GM13977 (cell line): ENCODE measurements at regions not wholly inside any gene's neighbourhood (a gene's known extent, or its start where the extent isn't known, plus 50 kb on each side); places are given as distances from the start of the nearest gene placed in this dataset.
"Not testable (repeated sequence)": the region's sequence is repeated elsewhere in the genome, so short reads cannot be mapped to it uniquely, and the experiment has no call there.

ENCODE experiments used
- DNase-seq: peaks from one replicate; pipeline ENCODE4 v3.0.0; 2012; ENCODE audit warnings: low spot score
- in situ Hi-C: fragments of 300-500 bp; cut with MboI; formaldehyde crosslinking; loops from one replicate; pipeline ENCODE4 v1.12.0; 2022; ENCODE audit warnings: low sequenced_read_pairs, low pct_unique_long_range_greater_than_20kb, mixed read lengths, inconsistent platforms; ENCODE audit not compliant: unreplicated experiment
- TF ChIP-seq, protein P1 (sequence below): IDR thresholded peaks from 2 replicates; pipeline ENCODE4 v1.5.1; 2012; ENCODE audit warnings: mild to moderate bottlenecking, control low read depth; ENCODE audit not compliant: insufficient read depth; ENCODE audit errors: extremely low read depth, missing control alignments

DNA sequence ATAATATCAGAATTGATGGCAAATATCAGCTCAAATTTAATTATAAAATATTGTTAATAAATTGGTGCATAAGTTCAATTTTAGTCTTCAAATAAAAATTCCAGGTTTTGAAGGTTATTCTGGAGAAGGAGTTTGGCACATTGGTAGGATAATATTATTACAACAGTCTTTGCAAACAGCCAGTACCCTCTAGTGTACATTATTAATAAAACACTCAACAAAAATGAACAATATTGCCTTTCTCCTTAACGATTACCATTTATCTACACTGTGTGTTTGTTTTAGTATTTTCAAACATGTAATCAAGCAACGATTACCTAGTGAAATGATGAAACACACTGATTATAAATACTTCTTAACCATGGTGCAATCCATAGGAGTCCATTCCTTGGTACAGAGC is 334.0 kb upstream of the FSIP2 start:
- in situ Hi-C loops: no loop called here
- no peak for DNase-seq

DNA sequence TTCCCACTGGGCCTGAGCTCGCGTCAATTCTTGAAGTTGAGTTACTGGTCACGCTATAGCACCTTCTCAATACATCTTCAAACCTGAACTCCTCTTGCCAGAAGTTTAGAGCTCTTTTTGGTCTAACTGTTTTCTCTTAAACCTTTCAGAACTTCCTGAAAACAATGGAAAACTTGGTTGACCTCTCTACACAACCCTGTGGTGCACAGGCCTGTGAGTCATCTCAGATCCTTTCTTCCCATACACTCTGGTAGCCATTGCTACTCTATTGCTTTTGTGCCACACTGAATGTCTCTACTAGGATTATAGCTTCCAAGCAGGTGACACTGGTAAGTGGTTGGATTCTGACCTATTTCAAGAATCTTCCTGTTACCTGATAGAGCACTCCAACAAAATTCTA is 321.5 kb upstream of the FSIP2 start:
- in situ Hi-C loops: no loop called here
- TF ChIP-seq, protein P1, sequence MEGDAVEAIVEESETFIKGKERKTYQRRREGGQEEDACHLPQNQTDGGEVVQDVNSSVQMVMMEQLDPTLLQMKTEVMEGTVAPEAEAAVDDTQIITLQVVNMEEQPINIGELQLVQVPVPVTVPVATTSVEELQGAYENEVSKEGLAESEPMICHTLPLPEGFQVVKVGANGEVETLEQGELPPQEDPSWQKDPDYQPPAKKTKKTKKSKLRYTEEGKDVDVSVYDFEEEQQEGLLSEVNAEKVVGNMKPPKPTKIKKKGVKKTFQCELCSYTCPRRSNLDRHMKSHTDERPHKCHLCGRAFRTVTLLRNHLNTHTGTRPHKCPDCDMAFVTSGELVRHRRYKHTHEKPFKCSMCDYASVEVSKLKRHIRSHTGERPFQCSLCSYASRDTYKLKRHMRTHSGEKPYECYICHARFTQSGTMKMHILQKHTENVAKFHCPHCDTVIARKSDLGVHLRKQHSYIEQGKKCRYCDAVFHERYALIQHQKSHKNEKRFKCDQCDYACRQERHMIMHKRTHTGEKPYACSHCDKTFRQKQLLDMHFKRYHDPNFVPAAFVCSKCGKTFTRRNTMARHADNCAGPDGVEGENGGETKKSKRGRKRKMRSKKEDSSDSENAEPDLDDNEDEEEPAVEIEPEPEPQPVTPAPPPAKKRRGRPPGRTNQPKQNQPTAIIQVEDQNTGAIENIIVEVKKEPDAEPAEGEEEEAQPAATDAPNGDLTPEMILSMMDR: no peak
- DNase-seq: no peak

More for the DNA sequence above, 334.0 kb upstream of the FSIP2 start:
- TF ChIP-seq, protein P1: no peak

GRCh38 chr2:185417688-185418087 is 320.9 kb upstream of the FSIP2 start:
- TF ChIP-seq, protein P1: no peak
- no peak for DNase-seq
- in situ Hi-C loops: no loop called here

DNA sequence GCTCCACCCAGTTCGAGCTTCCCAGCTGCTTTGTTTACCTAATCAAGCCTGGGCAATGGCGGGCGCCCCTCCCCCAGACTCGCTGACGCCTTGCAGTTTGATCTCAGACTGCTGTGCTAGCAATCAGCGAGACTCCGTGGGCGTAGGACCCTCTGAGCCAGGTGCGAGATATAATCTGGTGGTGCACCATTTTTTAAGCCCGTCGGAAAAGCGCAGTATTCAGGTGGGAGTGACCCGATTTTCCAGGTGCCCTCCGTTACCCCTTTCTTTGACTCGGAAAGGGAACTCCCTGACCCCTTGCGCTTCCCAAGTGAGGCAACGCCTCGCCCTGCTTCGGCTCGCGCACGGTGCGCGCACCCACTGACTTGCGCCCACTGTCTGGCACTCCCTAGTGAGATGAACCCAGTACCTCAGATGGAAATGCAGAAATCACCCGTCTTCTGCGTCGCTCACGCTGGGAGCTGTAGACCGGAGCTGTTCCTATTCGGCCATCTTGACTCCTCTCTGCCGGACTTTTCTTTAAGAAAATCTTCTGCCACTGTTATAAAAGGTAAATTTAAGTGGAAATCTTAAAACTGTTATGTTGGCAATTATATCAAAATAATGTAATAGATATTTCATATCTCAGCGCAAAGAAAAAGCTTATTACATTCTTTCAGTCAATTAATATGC is 313.5 kb upstream of the FSIP2 start:
- DNase-seq: not testable (repeated sequence)

DNA sequence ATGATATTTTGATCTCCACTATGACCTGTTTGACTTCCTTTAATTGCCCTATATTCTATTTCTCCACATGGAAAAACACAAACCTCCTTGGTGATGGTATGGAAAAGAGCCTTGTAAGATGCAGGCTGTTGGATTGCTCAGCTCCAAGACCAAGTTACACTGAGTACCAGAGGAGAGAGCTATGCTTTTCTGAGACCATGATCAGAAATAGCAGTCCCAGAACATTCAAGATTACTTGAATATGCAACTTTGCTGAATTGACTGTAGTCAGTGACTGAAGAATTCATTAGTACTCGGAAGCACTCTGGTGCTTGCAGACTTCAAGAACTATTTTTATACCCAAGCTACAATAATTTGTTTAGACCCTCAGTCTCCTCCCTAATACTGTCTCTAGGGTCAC is 310.6 kb upstream of the FSIP2 start:
- DNase-seq: no peak
- TF ChIP-seq, protein P1: no peak
- in situ Hi-C loops: no loop called here

More for the DNA sequence above, 313.5 kb upstream of the FSIP2 start:
- in situ Hi-C loops: not testable (repeated sequence)

- TF ChIP-seq, protein P1: no peak
- in situ Hi-C loops: no loop called here
- no peak for DNase-seq
Observed at GRCh38 chr2:185433824-185434223, 304.8 kb upstream of the FSIP2 start.

DNA sequence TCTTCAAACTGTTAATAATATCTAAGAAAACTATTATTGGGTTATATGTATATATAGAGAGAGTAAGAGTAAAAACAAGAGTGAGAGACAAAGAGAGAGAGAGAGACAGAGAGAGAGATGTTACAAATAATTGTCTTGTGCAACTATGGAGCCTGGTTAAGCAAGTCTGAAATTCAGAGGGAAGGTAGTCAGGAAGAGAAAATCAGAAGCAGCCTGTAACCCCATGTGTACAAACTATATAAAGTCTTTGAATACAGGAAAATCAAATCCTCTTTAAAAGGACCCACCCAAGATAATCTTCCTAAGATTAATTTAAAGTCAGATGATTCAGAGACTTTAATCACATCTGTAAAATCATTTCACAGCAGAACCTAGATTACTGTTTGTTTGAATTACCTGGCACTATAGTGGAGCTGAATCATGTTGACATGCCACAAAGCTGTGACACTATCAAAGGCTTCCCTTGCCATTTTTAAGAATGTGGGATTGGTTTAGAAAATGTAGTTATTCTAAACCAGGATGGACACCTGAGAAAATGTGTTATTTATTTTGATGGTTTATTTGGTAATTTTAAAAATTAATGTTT is 301.7 kb upstream of the FSIP2 start:
- DNase-seq: no peak
- TF ChIP-seq, protein P1: no peak
- in situ Hi-C loops: no loop called here
